ENCODE measurements at regions not wholly inside any gene's neighbourhood (a gene's known extent, or its start where the extent isn't known, plus 50 kb on each side); places are given as distances from the start of the nearest gene placed in this dataset.
"Not testable (repeated sequence)": the region's sequence is repeated elsewhere in the genome, so short reads cannot be mapped to it uniquely, and the experiment has no call there.

- DNase-seq (ENCODE audit: low read depth) = no peak
Observed at GRCh38 chr2:126952216-126952615, 53.5 kb downstream of the TEX51 start.

- DNase-seq (ENCODE audit: low read depth) = no peak
Observed at GRCh38 chr2:126953483-126953882, 54.8 kb downstream of the TEX51 start.

- DNase-seq (ENCODE audit: low read depth) = no peak
Observed at GRCh38 chr2:126954831-126955230, 56.1 kb downstream of the TEX51 start.

- DNase-seq (ENCODE audit: low read depth) = not testable (repeated sequence)
Observed at GRCh38 chr2:126956773-126957172, 58.1 kb downstream of the TEX51 start.

- DNase-seq (ENCODE audit: low read depth) = no peak
Observed at GRCh38 chr2:126963390-126963789, 64.7 kb downstream of the TEX51 start.

- DNase-seq (ENCODE audit: low read depth) = no peak
Observed at GRCh38 chr2:126966601-126967000, 67.9 kb downstream of the TEX51 start.

- peak; percentile 41 for DNase-seq (ENCODE audit: low read depth)
Observed at GRCh38 chr2:126970583-126970982, 71.9 kb downstream of the TEX51 start.

- DNase-seq (ENCODE audit: low read depth) = no peak
Observed at GRCh38 chr2:126971162-126971480, 72.4 kb downstream of the TEX51 start.

GRCh38 chr2:126971481-126972278 is 73.0 kb downstream of the TEX51 start:
- DNase-seq (ENCODE audit: low read depth) = peak; percentile 74

- DNase-seq (ENCODE audit: low read depth) = no peak
Observed at GRCh38 chr2:126972279-126972626, 73.6 kb downstream of the TEX51 start.

GRCh38 chr2:126973745-126974144 is 75.1 kb downstream of the TEX51 start:
- no peak for DNase-seq (ENCODE audit: low read depth)

- DNase-seq (ENCODE audit: low read depth) = no peak
Observed at GRCh38 chr2:126975671-126976655, 77.3 kb downstream of the TEX51 start.

- no peak for DNase-seq (ENCODE audit: low read depth)
Observed at GRCh38 chr2:126976721-126977328, 78.1 kb downstream of the TEX51 start.

GRCh38 chr2:126978333-126978732 is 79.6 kb downstream of the TEX51 start:
- no peak for DNase-seq (ENCODE audit: low read depth)

GRCh38 chr2:126979039-126980003 is 80.6 kb downstream of the TEX51 start:
- DNase-seq (ENCODE audit: low read depth) = no peak

GRCh38 chr2:126981476-126981875 is 82.8 kb downstream of the TEX51 start:
- peak; percentile 4 for DNase-seq (ENCODE audit: low read depth)

GRCh38 chr2:126982935-126983334 is 84.2 kb downstream of the TEX51 start:
- DNase-seq (ENCODE audit: low read depth) = no peak

GRCh38 chr2:126986631-126987187 is 88.0 kb downstream of the TEX51 start:
- no peak for DNase-seq (ENCODE audit: low read depth)

- DNase-seq (ENCODE audit: low read depth) = no peak
Observed at GRCh38 chr2:126988482-126988881, 89.8 kb downstream of the TEX51 start.

- not testable (repeated sequence) for DNase-seq (ENCODE audit: low read depth)
Observed at GRCh38 chr2:126989064-126989463, 90.4 kb downstream of the TEX51 start.

GRCh38 chr2:126990200-126990599 is 91.5 kb downstream of the TEX51 start:
- DNase-seq (ENCODE audit: low read depth) = no peak
